ENCODE measurements at regions not wholly inside any gene's neighbourhood (a gene's known extent, or its start where the extent isn't known, plus 50 kb on each side); places are given as distances from the start of the nearest gene placed in this dataset.

- TF ChIP-seq CTCF (IDR thresholded peaks at IDR 0.05 in 2 of 3, conservative IDR thresholded peaks at IDR 0.05 in 1 of 3; ENCODE audit: borderline replicate concordance in 1 of 3, insufficient read depth in 1 of 3, low read depth in 2 of 3, low read length in 2 of 3) (no peak), CEBPB (IDR thresholded peaks at IDR 0.05; ENCODE audit: low read depth) (no peak), EGR1 (IDR thresholded peaks at IDR 0.05; ENCODE audit: low read depth) (no peak), REST (IDR thresholded peaks at IDR 0.05; ENCODE audit: low read depth) (no peak), POLR2A (IDR thresholded peaks at IDR 0.05; ENCODE audit: borderline replicate concordance, extremely low read depth, insufficient read depth, insufficient read length) (no peak), POLR2AphosphoS5 (IDR thresholded peaks at IDR 0.05; ENCODE audit: low read depth, low read length) (no peak)
Observed at GRCh38 chr6:33957892-33958525, 154.2 kb upstream of the MLN start.

Data from HCT116 (cell line).